Cardiac fibroblast (primary cell): ENCODE measurements at regions not wholly inside any gene's neighbourhood (a gene's known extent, or its start where the extent isn't known, plus 50 kb on each side); places are given as distances from the start of the nearest gene placed in this dataset.

Experiments
- DNase-seq, 2 donors: peaks; one replicate each; pipeline versions ENCODE4 v3.0.0 to v3.0.0-alpha.2; 2010; ENCODE audit warnings: low read depth in 2 of 2
- H3K4me3 ChIP-seq, 2 donors: replicated peaks in 1 of 2; 1 replicate in 1 of 2; 2 replicates in 1 of 2; pipeline ENCODE4 v1.5.1; 2011; ENCODE audit warnings: low read depth in 2 of 2, low read length in 2 of 2, mild to moderate bottlenecking in 2 of 2, moderate library complexity in 1 of 2
- CTCF ChIP-seq: IDR thresholded peaks from one replicate; pipeline ENCODE4 v1.5.1; 2011; ENCODE audit warnings: low read depth, mild to moderate bottlenecking, low read length, inconsistent platforms

GRCh38 chr12:19844224-19844623 lies 404.9 kb downstream of the AEBP2 start:
- no peak for DNase-seq
- TF ChIP-seq CTCF, result no peak
- H3K4me3 ChIP-seq, result no peak overlapping the region

GRCh38 chr12:19846574-19846973 lies 407.3 kb downstream of the AEBP2 start:
- peak; percentile 78 to 82 for DNase-seq
- no peak for TF ChIP-seq CTCF
- no peak overlapping the region for H3K4me3 ChIP-seq

- peak; percentile 41 to 97 for DNase-seq
- H3K4me3 ChIP-seq, result no peak overlapping the region
- TF ChIP-seq CTCF, result no peak
Measured at GRCh38 chr12:19847294-19848059, 408.2 kb downstream of the AEBP2 start.

- no peak for TF ChIP-seq CTCF
- peak in 1 of 2 donors; percentile 61 for DNase-seq
- H3K4me3 ChIP-seq, result no peak overlapping the region
Measured at GRCh38 chr12:19848421-19848820, 409.1 kb downstream of the AEBP2 start.

- TF ChIP-seq CTCF, result no peak
- H3K4me3 ChIP-seq, result no peak overlapping the region
- DNase-seq, result no peak
Measured at GRCh38 chr12:19849208-19849607, 409.9 kb downstream of the AEBP2 start.

- H3K4me3 ChIP-seq, result no peak overlapping the region
- TF ChIP-seq CTCF, result no peak
- peak; percentile 12 to 49 for DNase-seq
Measured at GRCh38 chr12:19850346-19851065, 411.2 kb downstream of the AEBP2 start.
